K562 (cell line): ENCODE measurements at regions not wholly inside any gene's neighbourhood (a gene's known extent, or its start where the extent isn't known, plus 50 kb on each side); places are given as distances from the start of the nearest gene placed in this dataset.

Source experiments
- ATF4 ChIP-seq: fragments of 450-650 bp; formaldehyde crosslinking; IDR thresholded peaks from 2 replicates; pipeline ENCODE4 v1.4.0; 2022; ENCODE audit warnings: mild to moderate bottlenecking, moderate library complexity
- CXXC5 ChIP-seq: fragments of 250-450 bp; sonication (Bioruptor Pico); IDR thresholded peaks from 2 replicates; pipeline ENCODE4 v1.8.0; 2022; ENCODE audit warnings: inconsistent platforms, mild to moderate bottlenecking, moderate library complexity
- ERF ChIP-seq: fragments of 450-650 bp; formaldehyde crosslinking; IDR thresholded peaks from 2 replicates; pipeline ENCODE4 v1.4.0; 2020; ENCODE audit warnings: mild to moderate bottlenecking, mixed read lengths
- FOXM1 ChIP-seq, 2 experiments: fragments of 450-650 bp in 1 of 2; sonication (generic) in 1 of 2; formaldehyde crosslinking in 1 of 2; IDR thresholded peaks; 2 replicates each; pipeline versions ENCODE4 v1.6.1 to v1.9.0; 2017 to 2022; ENCODE audit warnings: low read depth in 2 of 2, mild to moderate bottlenecking in 2 of 2, missing genetic modification reagents in 1 of 2, moderate library complexity in 1 of 2
- HMGN3 ChIP-seq: IDR thresholded peaks from 2 replicates; pipeline ENCODE4 v1.6.1; 2011; ENCODE audit warnings: borderline replicate concordance, low read depth, mild to moderate bottlenecking, mixed read lengths, low read length; ENCODE audit not compliant: insufficient read length; ENCODE audit errors: extremely low read depth
- MAFK ChIP-seq: IDR thresholded peaks from 2 replicates; pipeline ENCODE4 v1.6.1; 2011; ENCODE audit warnings: low read length, improper control_type of control experiment
- MIER1 ChIP-seq: fragments of 450-650 bp; IDR thresholded peaks from 2 replicates; pipeline ENCODE4 v1.6.1; 2016; ENCODE audit warnings: antibody characterized with exemption, mild to moderate bottlenecking, low read depth
- MITF ChIP-seq: IDR thresholded peaks from 2 replicates; pipeline ENCODE4 v1.6.1; 2014; ENCODE audit warnings: antibody characterized with exemption
- MTA1 ChIP-seq: fragments of 450-650 bp; IDR thresholded peaks from 2 replicates; pipeline ENCODE4 v1.6.1; 2017; ENCODE audit warnings: borderline replicate concordance
- RBBP5 ChIP-seq: fragments of 200-600 bp; sonication (generic); IDR thresholded peaks from 2 replicates; pipeline ENCODE4 v1.6.1; 2012; ENCODE audit warnings: borderline replicate concordance, mild to moderate bottlenecking, low read length, control low read depth, inconsistent platforms; ENCODE audit not compliant: insufficient read depth, poor library complexity, severe bottlenecking
- ZNF232 ChIP-seq: sonication (generic); formaldehyde crosslinking; IDR thresholded peaks from 2 replicates; pipeline ENCODE4 v1.8.0; 2022; ENCODE audit warnings: mild to moderate bottlenecking, missing genetic modification reagents
- ZNF436 ChIP-seq: fragments of 250-450, 450-650 bp; sonication (Bioruptor Pico); formaldehyde crosslinking; IDR thresholded peaks from 2 replicates; pipeline ENCODE4 v1.7.0; 2020; ENCODE audit warnings: mild to moderate bottlenecking
- ZNF76 ChIP-seq: fragments of 250-450 bp; sonication (Bioruptor Pico); IDR thresholded peaks from 2 replicates; pipeline ENCODE4 v1.4.0; 2020; ENCODE audit warnings: mild to moderate bottlenecking, moderate library complexity, borderline replicate concordance
- ZNF778 ChIP-seq: fragments of 450-650 bp; formaldehyde crosslinking; IDR thresholded peaks from 2 replicates; pipeline ENCODE4 v1.4.0; 2020; ENCODE audit warnings: mild to moderate bottlenecking, moderate library complexity
- ZNF785 ChIP-seq: fragments of 250-450 bp; sonication (Bioruptor Pico); IDR thresholded peaks from 2 replicates; pipeline ENCODE4 v1.4.0; 2020; ENCODE audit warnings: mild to moderate bottlenecking
- TF ChIP-seq, protein P1 (sequence below), 2 experiments: fragments of 450-650 bp in 1 of 2; sonication (generic) in 1 of 2; formaldehyde crosslinking in 1 of 2; IDR thresholded peaks in 1 of 2; conservative IDR thresholded peaks in 1 of 2; 2 replicates each; pipeline versions ENCODE4 v1.6.1 to v1.8.1; 2016 to 2023; ENCODE audit warnings: mild to moderate bottlenecking in 2 of 2, moderate library complexity in 2 of 2, inconsistent platforms in 1 of 2, missing genetic modification reagents in 1 of 2
- TF ChIP-seq, protein P2 (sequence below): sonication (generic); formaldehyde crosslinking; IDR thresholded peaks from 2 replicates; pipeline ENCODE4 v1.8.0; 2022; ENCODE audit warnings: mild to moderate bottlenecking, missing genetic modification reagents

GRCh38 chr1:201649761-201650622, 111.1 kb downstream of the NAV1 start (continued):
- TF ChIP-seq ERF (no peak), MIER1 (no peak), ZNF436 (CRISPR knock-in tag) (no peak), FOXM1 (IDR thresholded peaks at IDR 0.05; ENCODE audit: low read depth) (no peak), FOXM1 (CRISPR knock-in tag; IDR thresholded peaks at IDR 0.05; ENCODE audit: low read depth) (no peak), MAFK (no peak), CXXC5 (peak; percentile 41), ZNF232 (CRISPR knock-in tag) (no peak), ATF4 (no peak), RBBP5 (peak; percentile 24), HMGN3 (no peak), ZNF778 (CRISPR knock-in tag) (no peak), MITF (no peak), ZNF76 (CRISPR knock-in tag) (no peak), ZNF785 (CRISPR knock-in tag) (no peak), MTA1 (0 out of 2 replicates have a peak, but pooled peaks have one; percentile 23)
- TF ChIP-seq, protein P1, sequence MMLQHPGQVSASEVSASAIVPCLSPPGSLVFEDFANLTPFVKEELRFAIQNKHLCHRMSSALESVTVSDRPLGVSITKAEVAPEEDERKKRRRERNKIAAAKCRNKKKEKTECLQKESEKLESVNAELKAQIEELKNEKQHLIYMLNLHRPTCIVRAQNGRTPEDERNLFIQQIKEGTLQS (IDR thresholded peaks at IDR 0.05) = no peak
- TF ChIP-seq, protein P1 (CRISPR knock-in tag; conservative IDR thresholded peaks at IDR 0.05) = 0 out of 2 replicates have a peak, but pooled peaks have one; percentile 50
- TF ChIP-seq, protein P2, sequence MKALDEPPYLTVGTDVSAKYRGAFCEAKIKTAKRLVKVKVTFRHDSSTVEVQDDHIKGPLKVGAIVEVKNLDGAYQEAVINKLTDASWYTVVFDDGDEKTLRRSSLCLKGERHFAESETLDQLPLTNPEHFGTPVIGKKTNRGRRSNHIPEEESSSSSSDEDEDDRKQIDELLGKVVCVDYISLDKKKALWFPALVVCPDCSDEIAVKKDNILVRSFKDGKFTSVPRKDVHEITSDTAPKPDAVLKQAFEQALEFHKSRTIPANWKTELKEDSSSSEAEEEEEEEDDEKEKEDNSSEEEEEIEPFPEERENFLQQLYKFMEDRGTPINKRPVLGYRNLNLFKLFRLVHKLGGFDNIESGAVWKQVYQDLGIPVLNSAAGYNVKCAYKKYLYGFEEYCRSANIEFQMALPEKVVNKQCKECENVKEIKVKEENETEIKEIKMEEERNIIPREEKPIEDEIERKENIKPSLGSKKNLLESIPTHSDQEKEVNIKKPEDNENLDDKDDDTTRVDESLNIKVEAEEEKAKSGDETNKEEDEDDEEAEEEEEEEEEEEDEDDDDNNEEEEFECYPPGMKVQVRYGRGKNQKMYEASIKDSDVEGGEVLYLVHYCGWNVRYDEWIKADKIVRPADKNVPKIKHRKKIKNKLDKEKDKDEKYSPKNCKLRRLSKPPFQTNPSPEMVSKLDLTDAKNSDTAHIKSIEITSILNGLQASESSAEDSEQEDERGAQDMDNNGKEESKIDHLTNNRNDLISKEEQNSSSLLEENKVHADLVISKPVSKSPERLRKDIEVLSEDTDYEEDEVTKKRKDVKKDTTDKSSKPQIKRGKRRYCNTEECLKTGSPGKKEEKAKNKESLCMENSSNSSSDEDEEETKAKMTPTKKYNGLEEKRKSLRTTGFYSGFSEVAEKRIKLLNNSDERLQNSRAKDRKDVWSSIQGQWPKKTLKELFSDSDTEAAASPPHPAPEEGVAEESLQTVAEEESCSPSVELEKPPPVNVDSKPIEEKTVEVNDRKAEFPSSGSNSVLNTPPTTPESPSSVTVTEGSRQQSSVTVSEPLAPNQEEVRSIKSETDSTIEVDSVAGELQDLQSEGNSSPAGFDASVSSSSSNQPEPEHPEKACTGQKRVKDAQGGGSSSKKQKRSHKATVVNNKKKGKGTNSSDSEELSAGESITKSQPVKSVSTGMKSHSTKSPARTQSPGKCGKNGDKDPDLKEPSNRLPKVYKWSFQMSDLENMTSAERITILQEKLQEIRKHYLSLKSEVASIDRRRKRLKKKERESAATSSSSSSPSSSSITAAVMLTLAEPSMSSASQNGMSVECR (CRISPR knock-in tag) = 0 out of 2 replicates have a peak, but pooled peaks have one; percentile 26
